HFF-Myc (cell line): ENCODE measurements at regions not wholly inside any gene's neighbourhood (a gene's known extent, or its start where the extent isn't known, plus 50 kb on each side); places are given as distances from the start of the nearest gene placed in this dataset.
A peak's percentile ranks its signal among the peaks of the same experiment; 100 is the strongest.

Experiments
- DNase-seq: peaks from one replicate; pipeline ENCODE4 v3.0.0-alpha.2; 2011; ENCODE audit warnings: low read depth; ENCODE audit errors: extremely low read depth
- H3K4me3 ChIP-seq: replicated peaks from 2 replicates; pipeline ENCODE4 v1.5.1; 2011; ENCODE audit warnings: low read depth, mild to moderate bottlenecking, control low read depth, low read length
- TF ChIP-seq, protein P1 (sequence below): IDR thresholded peaks from 2 replicates; pipeline ENCODE4 v1.5.1; 2012; ENCODE audit warnings: mild to moderate bottlenecking, low read depth, low read length, control low read depth; ENCODE audit errors: missing control alignments

DNA sequence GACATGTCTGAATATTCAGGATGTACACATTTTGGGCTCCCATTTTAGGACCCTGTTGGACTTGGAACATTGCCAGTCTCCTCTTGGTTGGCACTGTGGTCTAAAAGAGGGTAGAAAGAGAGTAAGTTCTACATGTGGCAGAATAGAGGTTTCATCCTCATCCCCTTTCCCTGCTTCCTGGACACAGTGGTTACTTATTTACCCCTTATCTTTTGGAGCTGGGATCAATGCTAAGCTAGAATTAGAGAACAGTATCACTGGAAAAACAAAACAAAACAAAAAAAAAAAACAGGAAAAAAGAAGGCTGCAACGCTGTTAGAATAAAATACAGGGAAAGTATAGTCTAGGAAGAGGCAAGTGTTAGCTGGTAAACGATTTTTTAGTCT, 790.6 kb downstream of the MAFB start:
- no peak for DNase-seq
- TF ChIP-seq, protein P1, sequence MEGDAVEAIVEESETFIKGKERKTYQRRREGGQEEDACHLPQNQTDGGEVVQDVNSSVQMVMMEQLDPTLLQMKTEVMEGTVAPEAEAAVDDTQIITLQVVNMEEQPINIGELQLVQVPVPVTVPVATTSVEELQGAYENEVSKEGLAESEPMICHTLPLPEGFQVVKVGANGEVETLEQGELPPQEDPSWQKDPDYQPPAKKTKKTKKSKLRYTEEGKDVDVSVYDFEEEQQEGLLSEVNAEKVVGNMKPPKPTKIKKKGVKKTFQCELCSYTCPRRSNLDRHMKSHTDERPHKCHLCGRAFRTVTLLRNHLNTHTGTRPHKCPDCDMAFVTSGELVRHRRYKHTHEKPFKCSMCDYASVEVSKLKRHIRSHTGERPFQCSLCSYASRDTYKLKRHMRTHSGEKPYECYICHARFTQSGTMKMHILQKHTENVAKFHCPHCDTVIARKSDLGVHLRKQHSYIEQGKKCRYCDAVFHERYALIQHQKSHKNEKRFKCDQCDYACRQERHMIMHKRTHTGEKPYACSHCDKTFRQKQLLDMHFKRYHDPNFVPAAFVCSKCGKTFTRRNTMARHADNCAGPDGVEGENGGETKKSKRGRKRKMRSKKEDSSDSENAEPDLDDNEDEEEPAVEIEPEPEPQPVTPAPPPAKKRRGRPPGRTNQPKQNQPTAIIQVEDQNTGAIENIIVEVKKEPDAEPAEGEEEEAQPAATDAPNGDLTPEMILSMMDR, result no peak

DNA sequence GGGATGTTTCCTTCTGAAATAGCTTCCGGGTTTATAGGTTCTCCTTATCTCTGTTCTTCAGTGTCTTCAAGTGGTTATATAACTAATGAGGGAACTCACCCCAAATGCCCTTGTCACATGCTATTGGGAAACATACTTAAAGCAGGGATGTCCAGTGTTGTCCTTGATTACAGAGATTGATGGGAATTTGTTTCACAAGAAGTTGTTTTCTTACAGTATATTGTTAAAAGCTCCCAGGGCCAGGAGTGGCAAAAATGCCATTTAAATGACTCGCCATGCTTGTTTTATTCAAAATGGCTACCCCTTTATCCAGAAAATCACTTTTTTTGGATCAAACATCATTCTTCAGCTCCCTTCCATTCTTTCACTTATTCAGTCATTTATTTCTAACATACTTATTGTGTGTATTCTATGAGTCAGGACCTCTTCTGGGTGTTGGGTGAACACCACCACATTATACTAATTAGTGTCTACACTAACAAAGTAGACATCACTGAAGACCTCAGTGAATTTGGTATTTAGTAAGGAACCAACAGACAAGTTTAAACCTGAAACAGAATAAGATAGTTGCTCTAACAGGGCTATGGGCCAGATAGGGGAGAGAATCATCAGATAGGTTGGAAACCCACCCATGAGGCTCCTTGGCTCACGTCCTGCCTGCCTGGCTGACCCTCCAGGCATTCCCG, 791.1 kb downstream of the MAFB start:
- H3K4me3 ChIP-seq, result no peak overlapping the region
- no peak for DNase-seq
- TF ChIP-seq, protein P1, result no peak

More for the DNA sequence above, 790.6 kb downstream of the MAFB start:
- no peak overlapping the region for H3K4me3 ChIP-seq

DNA sequence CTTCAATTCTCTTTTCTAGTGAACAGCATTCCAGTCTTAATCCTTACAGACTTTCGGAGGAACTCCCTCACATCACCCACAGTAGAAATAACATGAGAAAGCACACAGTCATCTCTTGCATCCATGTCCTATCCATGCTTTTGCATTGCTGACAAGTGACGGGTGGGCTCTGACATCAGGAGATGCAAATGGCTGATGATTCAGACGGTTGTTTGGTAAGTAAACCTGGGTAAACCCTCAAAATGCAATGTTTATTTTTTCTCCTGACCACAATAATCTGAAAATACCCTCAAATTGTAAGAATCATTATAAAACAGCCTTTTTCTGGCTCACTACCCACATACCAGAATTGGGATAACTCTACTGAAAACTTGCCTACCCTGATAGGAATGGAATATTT, 792.0 kb downstream of the MAFB start:
- peak; percentile 69 for DNase-seq
- no peak overlapping the region for H3K4me3 ChIP-seq
- TF ChIP-seq, protein P1, result no peak

DNA sequence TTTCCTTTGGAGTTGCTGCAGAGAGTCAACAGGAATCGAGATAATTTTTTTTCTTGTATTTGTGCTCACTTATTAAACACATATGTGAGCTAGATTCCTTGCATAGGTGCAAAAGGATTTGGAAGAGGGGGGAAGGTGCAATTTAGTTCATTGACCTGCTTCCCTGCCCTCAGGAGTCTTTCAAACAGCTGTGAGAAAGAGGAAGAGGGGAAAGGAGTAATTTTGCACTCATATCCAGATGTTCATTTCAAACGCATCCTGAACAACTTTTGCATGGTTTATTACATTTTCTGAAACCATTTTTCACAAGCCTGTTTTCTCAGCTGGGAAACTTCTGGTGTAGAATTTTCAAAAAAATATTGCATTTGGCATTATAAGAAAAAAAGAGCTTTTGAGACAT, 795.0 kb downstream of the MAFB start:
- no peak overlapping the region for H3K4me3 ChIP-seq
- DNase-seq, result no peak
- TF ChIP-seq, protein P1, result no peak

DNA sequence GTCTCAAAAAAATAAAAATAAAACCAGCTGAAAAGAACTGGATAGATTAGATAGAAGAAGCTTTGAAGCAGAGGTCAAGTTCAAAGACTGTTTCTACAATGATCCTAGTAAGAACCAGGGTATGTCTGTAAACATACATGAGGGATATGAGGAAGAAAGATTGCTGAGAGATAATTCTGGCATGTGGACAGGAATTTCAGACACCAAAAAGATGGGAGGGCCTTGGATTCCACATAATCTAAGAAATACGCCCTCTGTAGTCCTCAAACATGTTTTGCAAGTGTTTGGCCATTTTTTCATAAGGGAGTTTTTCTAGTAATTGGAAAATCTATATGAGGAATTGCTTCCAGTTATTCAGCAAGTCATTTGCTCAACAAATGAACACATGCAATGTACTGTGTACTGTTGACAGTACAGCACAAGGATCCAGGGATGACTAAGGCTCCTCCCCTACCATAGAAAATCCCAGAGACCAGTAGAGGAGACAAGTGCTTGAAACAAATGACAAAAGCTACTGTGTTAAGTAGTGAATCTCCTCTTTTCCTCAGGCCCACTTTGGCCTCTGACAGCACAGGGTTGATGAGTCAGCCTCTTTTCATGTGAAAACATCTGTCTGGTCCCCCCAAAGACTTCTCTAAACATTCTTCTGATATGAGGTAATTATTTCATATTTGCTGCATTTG, 795.9 kb downstream of the MAFB start:
- peak; percentile 77 for DNase-seq
- TF ChIP-seq, protein P1, result no peak
- H3K4me3 ChIP-seq, result no peak overlapping the region

DNA sequence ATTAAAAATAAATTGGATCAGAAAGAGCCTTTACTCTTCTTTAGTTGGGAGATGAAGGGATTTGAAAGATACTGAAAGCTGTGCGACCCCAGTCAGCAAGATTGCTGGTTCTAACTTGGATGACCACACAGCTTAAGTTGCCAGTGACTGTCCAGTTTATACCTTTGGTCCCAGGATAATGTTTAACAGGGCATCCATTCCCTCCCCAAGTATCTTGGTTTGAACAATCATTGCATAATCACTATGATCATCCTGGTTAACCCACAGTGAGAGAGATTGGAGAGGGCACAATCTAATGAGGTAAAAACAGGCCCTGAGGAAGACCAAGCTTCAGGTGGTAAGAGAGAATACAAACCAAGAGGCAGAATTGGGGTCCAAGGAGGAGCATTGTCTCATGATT, 798.3 kb downstream of the MAFB start:
- no peak overlapping the region for H3K4me3 ChIP-seq
- TF ChIP-seq, protein P1, result no peak
- DNase-seq, result no peak
